ENCODE measurements at regions not wholly inside any gene's neighbourhood (a gene's known extent, or its start where the extent isn't known, plus 50 kb on each side); places are given as distances from the start of the nearest gene placed in this dataset.
"Not testable (repeated sequence)": the region's sequence is repeated elsewhere in the genome, so short reads cannot be mapped to it uniquely, and the experiment has no call there.

DNA sequence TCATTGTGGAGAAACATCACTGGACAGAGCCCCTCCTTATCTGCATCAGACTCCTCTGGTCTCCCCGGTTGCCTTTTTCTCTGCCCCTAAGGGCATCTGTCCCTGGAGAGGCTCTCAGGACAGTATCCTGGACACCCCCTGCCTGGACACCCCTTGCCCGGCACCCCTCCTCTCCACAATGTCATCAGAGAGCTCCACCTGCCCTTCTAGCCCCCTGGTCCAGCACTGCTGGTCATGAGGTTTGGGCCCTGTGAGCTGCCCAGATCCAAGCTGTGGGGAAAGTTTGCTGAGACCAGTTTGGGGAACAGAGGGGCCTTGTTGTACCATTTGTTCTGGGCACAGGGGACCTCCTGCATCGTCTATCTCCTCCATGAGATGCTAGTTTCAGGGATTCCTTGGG lies 335.2 kb downstream of the CACNA1B start:
- ATAC-seq (ENCODE audit: low read depth); H3K27me3 ChIP-seq (ENCODE audit: control insufficient read depth, insufficient read depth, low read length); H3K27ac ChIP-seq (ENCODE audit: insufficient read depth, low read length); H3K4ac ChIP-seq (ENCODE audit: low read depth, low read length); H2AK9ac ChIP-seq (replicated peaks; ENCODE audit: low read depth, low read length, poor library complexity); H3K4me3 ChIP-seq (ENCODE audit: insufficient read depth, low read depth, low read length); H4K91ac ChIP-seq (ENCODE audit: insufficient read depth, low read depth, low read length); H3K56ac ChIP-seq (ENCODE audit: extremely low read depth, insufficient read depth, low read length); H2AFZ ChIP-seq (replicated peaks; ENCODE audit: low read length, poor library complexity); DNase-seq; H3K4me1 ChIP-seq (ENCODE audit: control insufficient read depth, insufficient read depth, low read length); POLR2A ChIA-PET (ENCODE audit: unreplicated experiment); H3K4me2 ChIP-seq (ENCODE audit: low read depth, low read length); intact Hi-C loops (cut with micrococcal nuclease); H2AK5ac ChIP-seq (ENCODE audit: low read depth, low read length); H2BK120ac ChIP-seq (ENCODE audit: low read depth, low read length); CTCF ChIA-PET; BruUV-seq (replicated peaks); H2BK20ac ChIP-seq (ENCODE audit: low read depth, low read length); dilution Hi-C loops (cut with HindIII; ENCODE audit: low sequenced_read_pairs, unreplicated experiment); H3K9me1 ChIP-seq (ENCODE audit: insufficient read depth, low read length); H3K9ac ChIP-seq (ENCODE audit: low read depth, low read length); H3K18ac ChIP-seq (ENCODE audit: low read depth, low read length); H2BK15ac ChIP-seq (ENCODE audit: low read depth, low read length); H4K8ac ChIP-seq (ENCODE audit: low read depth in 2 of 2, low read length in 2 of 2); H3K9me3 ChIP-seq (ENCODE audit: control insufficient read depth, insufficient read depth, low read length); H3K23ac ChIP-seq (ENCODE audit: low read depth, low read length); H4K5ac ChIP-seq (ENCODE audit: low read depth, low read length); H3K36me3 ChIP-seq (ENCODE audit: control insufficient read depth, insufficient read depth, low read length); in situ Hi-C loops (cut with MboI; ENCODE audit: low sequenced_read_pairs); H3K79me1 ChIP-seq (ENCODE audit: low read depth in 1 of 2, low read length in 2 of 2); H2BK5ac ChIP-seq (ENCODE audit: low read depth, low read length, poor library complexity, severe bottlenecking); H3K14ac ChIP-seq (replicated peaks; ENCODE audit: low read depth, low read length); H4K20me1 ChIP-seq (ENCODE audit: insufficient read depth, low read length): not testable (repeated sequence)
- no CpG with 5 or more reads among the region's 3 CpGs for WGBS, 2 experiments (ENCODE audit: extremely low coverage in 2 of 2, insufficient read length in 1 of 2)

DNA sequence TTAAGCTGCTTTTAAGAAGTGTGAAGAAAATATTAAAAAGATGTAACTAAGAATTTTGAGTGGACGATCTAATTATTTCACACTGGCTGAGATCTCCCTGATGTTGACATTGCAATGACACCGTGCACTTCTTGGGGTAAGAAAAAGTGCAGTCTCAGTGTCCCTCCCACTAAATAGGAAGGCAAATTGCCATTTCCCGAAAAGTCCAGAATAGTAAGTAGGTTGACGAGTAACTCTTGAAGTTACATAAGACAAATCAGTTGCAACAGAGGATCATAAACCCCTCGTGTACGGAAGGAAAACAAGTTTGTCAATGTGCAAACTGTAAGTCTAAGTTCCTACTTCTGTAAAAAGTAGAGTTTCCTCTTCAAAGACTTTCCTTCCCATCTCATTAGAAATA lies 336.2 kb downstream of the CACNA1B start:
- ATAC-seq (ENCODE audit: low read depth); H2AFZ ChIP-seq (replicated peaks; ENCODE audit: low read length, poor library complexity); intact Hi-C loops (cut with micrococcal nuclease); dilution Hi-C loops (cut with HindIII; ENCODE audit: low sequenced_read_pairs, unreplicated experiment); H4K91ac ChIP-seq (ENCODE audit: insufficient read depth, low read depth, low read length); H2BK15ac ChIP-seq (ENCODE audit: low read depth, low read length); in situ Hi-C loops (cut with MboI; ENCODE audit: low sequenced_read_pairs); H3K4me1 ChIP-seq (ENCODE audit: control insufficient read depth, insufficient read depth, low read length); H4K8ac ChIP-seq (ENCODE audit: low read depth in 2 of 2, low read length in 2 of 2); H2BK5ac ChIP-seq (ENCODE audit: low read depth, low read length, poor library complexity, severe bottlenecking); H3K4me2 ChIP-seq (ENCODE audit: low read depth, low read length); H2BK120ac ChIP-seq (ENCODE audit: low read depth, low read length); H3K9me1 ChIP-seq (ENCODE audit: insufficient read depth, low read length); H3K9ac ChIP-seq (ENCODE audit: low read depth, low read length); H3K27me3 ChIP-seq (ENCODE audit: control insufficient read depth, insufficient read depth, low read length); H2AK9ac ChIP-seq (replicated peaks; ENCODE audit: low read depth, low read length, poor library complexity); H3K27ac ChIP-seq (ENCODE audit: insufficient read depth, low read length); H3K23ac ChIP-seq (ENCODE audit: low read depth, low read length); H3K36me3 ChIP-seq (ENCODE audit: control insufficient read depth, insufficient read depth, low read length); H3K56ac ChIP-seq (ENCODE audit: extremely low read depth, insufficient read depth, low read length); H3K79me1 ChIP-seq (ENCODE audit: low read depth in 1 of 2, low read length in 2 of 2); H2BK20ac ChIP-seq (ENCODE audit: low read depth, low read length); H3K14ac ChIP-seq (replicated peaks; ENCODE audit: low read depth, low read length); H3K4me3 ChIP-seq (ENCODE audit: insufficient read depth, low read depth, low read length); H3K9me3 ChIP-seq (ENCODE audit: control insufficient read depth, insufficient read depth, low read length); BruUV-seq (replicated peaks); H3K4ac ChIP-seq (ENCODE audit: low read depth, low read length); H4K5ac ChIP-seq (ENCODE audit: low read depth, low read length); CTCF ChIA-PET; H2AK5ac ChIP-seq (ENCODE audit: low read depth, low read length); H4K20me1 ChIP-seq (ENCODE audit: insufficient read depth, low read length); DNase-seq; H3K18ac ChIP-seq (ENCODE audit: low read depth, low read length); POLR2A ChIA-PET (ENCODE audit: unreplicated experiment): not testable (repeated sequence)
- no CpG with 5 or more reads among the region's 6 CpGs for WGBS, 2 experiments (ENCODE audit: extremely low coverage in 2 of 2, insufficient read length in 1 of 2)

Measured in IMR-90 (cell line).